ENCODE measurements at regions not wholly inside any gene's neighbourhood (a gene's known extent, or its start where the extent isn't known, plus 50 kb on each side); places are given as distances from the start of the nearest gene placed in this dataset.

DNA sequence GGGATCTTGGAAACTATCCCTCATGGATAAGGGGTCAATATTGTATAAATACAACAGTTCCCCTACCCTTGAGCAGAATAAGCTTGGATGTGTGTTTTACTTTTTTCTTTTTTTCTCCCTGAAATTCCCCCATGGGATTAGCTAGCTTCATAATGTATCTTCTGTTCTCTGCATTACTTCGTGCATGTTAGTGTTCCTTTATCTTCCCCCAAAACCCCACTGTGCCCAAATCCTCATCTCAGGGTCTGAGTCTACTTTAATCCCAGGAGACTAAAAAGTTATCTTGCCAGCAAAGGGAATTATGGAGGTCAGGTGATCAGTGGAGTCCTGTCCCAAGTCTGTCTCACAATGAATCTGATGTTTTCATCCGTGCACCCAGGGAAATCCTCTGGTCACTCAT, 217.5 kb upstream of the CNTNAP4 start:
- Histone ChIP-seq H3K9me3 (ENCODE audit: low read length) (no peaks in the 10 kb centered on the region), H3K27ac (ENCODE audit: low read depth, low read length, poor library complexity, severe bottlenecking) (no peak overlapping the region), H3K4me1 (ENCODE audit: insufficient read depth, low read length, poor library complexity, severe bottlenecking) (no peaks in the 10 kb centered on the region), H3K36me3 (ENCODE audit: insufficient read depth, low read length) (no peaks in the 10 kb centered on the region), H4K20me1 (ENCODE audit: insufficient read depth, low read length) (no peaks in the 10 kb centered on the region), H3K9me2 (ENCODE audit: insufficient read depth, low read length) (no peaks in the 10 kb centered on the region), H3K4me3 (ENCODE audit: low read depth, low read length, poor library complexity, severe bottlenecking) (no peak overlapping the region), H3K79me2 (ENCODE audit: insufficient read depth, low read depth, low read length) (no peaks in the 10 kb centered on the region), H3K4me2 (ENCODE audit: low read length) (no peak overlapping the region), H2AFZ (ENCODE audit: low read length) (no peak overlapping the region)
- POLR2A ChIA-PET: interaction anchor here (0.5 kb wide), 1 partner anchor 286 kb away, joined by 4 read pairs; no protein-coding TSS in a partner anchor
- TF ChIP-seq, protein P1, sequence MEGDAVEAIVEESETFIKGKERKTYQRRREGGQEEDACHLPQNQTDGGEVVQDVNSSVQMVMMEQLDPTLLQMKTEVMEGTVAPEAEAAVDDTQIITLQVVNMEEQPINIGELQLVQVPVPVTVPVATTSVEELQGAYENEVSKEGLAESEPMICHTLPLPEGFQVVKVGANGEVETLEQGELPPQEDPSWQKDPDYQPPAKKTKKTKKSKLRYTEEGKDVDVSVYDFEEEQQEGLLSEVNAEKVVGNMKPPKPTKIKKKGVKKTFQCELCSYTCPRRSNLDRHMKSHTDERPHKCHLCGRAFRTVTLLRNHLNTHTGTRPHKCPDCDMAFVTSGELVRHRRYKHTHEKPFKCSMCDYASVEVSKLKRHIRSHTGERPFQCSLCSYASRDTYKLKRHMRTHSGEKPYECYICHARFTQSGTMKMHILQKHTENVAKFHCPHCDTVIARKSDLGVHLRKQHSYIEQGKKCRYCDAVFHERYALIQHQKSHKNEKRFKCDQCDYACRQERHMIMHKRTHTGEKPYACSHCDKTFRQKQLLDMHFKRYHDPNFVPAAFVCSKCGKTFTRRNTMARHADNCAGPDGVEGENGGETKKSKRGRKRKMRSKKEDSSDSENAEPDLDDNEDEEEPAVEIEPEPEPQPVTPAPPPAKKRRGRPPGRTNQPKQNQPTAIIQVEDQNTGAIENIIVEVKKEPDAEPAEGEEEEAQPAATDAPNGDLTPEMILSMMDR (conservative IDR thresholded peaks at IDR 0.05; ENCODE audit: low read length): no peak
- TF ChIP-seq EZH2phosphoT487 (IDR thresholded peaks at IDR 0.05; ENCODE audit: borderline replicate concordance, low read depth, low read length): no peak
- no TSS peak for BruUV-seq (replicated peaks)
- intact Hi-C loops (cut with micrococcal nuclease; ENCODE audit: unreplicated experiment): no loop called here
- DNase-seq (ENCODE audit: low spot score): no peak
- CTCF ChIA-PET (ENCODE audit: unreplicated experiment): no interaction called here

DNA sequence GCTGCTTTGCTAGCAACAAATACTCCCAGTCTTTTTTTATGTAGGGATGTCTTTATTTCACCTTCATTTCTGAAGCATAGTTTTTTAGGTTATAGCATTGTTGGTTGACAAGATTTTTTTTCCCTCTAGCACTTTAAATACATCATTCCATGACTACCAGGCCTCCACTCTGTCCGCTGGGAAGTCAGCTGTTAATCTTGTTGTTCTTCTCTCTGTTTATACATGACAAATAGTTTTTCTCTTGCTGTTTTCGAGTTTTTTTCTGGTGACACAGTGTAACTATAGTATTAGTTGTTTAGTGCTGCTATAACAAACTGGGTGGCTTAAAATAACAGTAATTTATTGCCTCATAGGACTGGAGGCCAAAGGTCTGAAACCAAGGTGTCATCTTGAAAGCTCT, 205.5 kb upstream of the CNTNAP4 start:
- Histone ChIP-seq H3K9me3 (ENCODE audit: low read length) (no peaks in the 10 kb centered on the region), H2AFZ (ENCODE audit: low read length) (no peak overlapping the region), H4K20me1 (ENCODE audit: insufficient read depth, low read length) (no peaks in the 10 kb centered on the region), H3K4me3 (ENCODE audit: low read depth, low read length, poor library complexity, severe bottlenecking) (no peak overlapping the region), H3K36me3 (ENCODE audit: insufficient read depth, low read length) (no peaks in the 10 kb centered on the region), H3K79me2 (ENCODE audit: insufficient read depth, low read depth, low read length) (no peaks in the 10 kb centered on the region), H3K4me2 (ENCODE audit: low read length) (no peak overlapping the region), H3K27ac (ENCODE audit: low read depth, low read length, poor library complexity, severe bottlenecking) (no peak overlapping the region), H3K4me1 (ENCODE audit: insufficient read depth, low read length, poor library complexity, severe bottlenecking) (no peaks in the 10 kb centered on the region), H3K9me2 (ENCODE audit: insufficient read depth, low read length) (no peaks in the 10 kb centered on the region)
- intact Hi-C loops (cut with micrococcal nuclease; ENCODE audit: unreplicated experiment): no loop called here
- POLR2A ChIA-PET: no interaction called here
- TF ChIP-seq EZH2phosphoT487 (IDR thresholded peaks at IDR 0.05; ENCODE audit: borderline replicate concordance, low read depth, low read length): no peak
- TF ChIP-seq, protein P1 (conservative IDR thresholded peaks at IDR 0.05; ENCODE audit: low read length): no peak
- DNase-seq (ENCODE audit: low spot score): no peak
- CTCF ChIA-PET (ENCODE audit: unreplicated experiment): no interaction called here
- BruUV-seq (replicated peaks): no TSS peak

DNA sequence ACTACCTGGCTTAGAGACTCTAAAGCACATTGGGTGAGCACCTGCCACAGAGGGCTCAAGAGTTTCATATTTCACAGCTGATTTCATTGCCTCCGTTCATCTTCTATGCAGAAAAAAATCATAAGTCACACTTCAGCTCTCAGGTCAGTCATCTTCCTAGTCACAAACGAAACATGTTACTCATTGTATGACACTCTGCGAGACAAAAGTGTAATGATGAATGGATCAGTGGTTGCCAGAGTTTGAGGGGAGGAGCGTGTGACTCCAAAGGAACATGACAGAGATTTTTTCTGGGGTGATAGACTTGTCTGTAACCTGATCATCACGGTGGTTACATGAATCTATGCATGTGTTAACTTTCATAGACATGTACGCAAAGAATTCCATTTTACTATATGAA, 195.2 kb upstream of the CNTNAP4 start:
- Histone ChIP-seq H3K27ac (ENCODE audit: low read depth, low read length, poor library complexity, severe bottlenecking) (no peak overlapping the region), H3K4me1 (ENCODE audit: insufficient read depth, low read length, poor library complexity, severe bottlenecking) (no peaks in the 10 kb centered on the region), H3K4me2 (ENCODE audit: low read length) (no peak overlapping the region), H3K36me3 (ENCODE audit: insufficient read depth, low read length) (no peaks in the 10 kb centered on the region), H2AFZ (ENCODE audit: low read length) (no peak overlapping the region), H3K9me2 (ENCODE audit: insufficient read depth, low read length) (no peaks in the 10 kb centered on the region), H3K4me3 (ENCODE audit: low read depth, low read length, poor library complexity, severe bottlenecking) (no peak overlapping the region), H3K9me3 (ENCODE audit: low read length) (no peaks in the 10 kb centered on the region), H4K20me1 (ENCODE audit: insufficient read depth, low read length) (no peaks in the 10 kb centered on the region), H3K79me2 (ENCODE audit: insufficient read depth, low read depth, low read length) (no peaks in the 10 kb centered on the region)
- no peak for TF ChIP-seq EZH2phosphoT487 (IDR thresholded peaks at IDR 0.05; ENCODE audit: borderline replicate concordance, low read depth, low read length)
- TF ChIP-seq, protein P1 (conservative IDR thresholded peaks at IDR 0.05; ENCODE audit: low read length): no peak
- no peak for DNase-seq (ENCODE audit: low spot score)
- no TSS peak for BruUV-seq (replicated peaks)
- POLR2A ChIA-PET: interaction anchor here (1.2 kb wide), 1 partner anchor 8 kb away, joined by 3 read pairs; no protein-coding TSS in a partner anchor
- CTCF ChIA-PET (ENCODE audit: unreplicated experiment): no interaction called here
- intact Hi-C loops (cut with micrococcal nuclease; ENCODE audit: unreplicated experiment): no loop called here
